Renal pelvis (tissue), 1 donor: ENCODE measurements at regions not wholly inside any gene's neighbourhood (a gene's known extent, or its start where the extent isn't known, plus 50 kb on each side); places are given as distances from the start of the nearest gene placed in this dataset.
A peak's percentile ranks its signal among the peaks of the same experiment; 100 is the strongest.
"Not testable (repeated sequence)": the region's sequence is repeated elsewhere in the genome, so short reads cannot be mapped to it uniquely, and the experiment has no call there.

Source experiments
- DNase-seq: peaks from one replicate; pipeline ENCODE4 v3.0.0-alpha.2; 2013

GRCh38 chr1:120550335-120550734, 135.5 kb downstream of the NBPF8 start:
- DNase-seq: not testable (repeated sequence)

GRCh38 chr1:120552190-120552589, 137.4 kb downstream of the NBPF8 start:
- not testable (repeated sequence) for DNase-seq

GRCh38 chr1:120557605-120558302, 142.9 kb downstream of the NBPF8 start:
- not testable (repeated sequence) for DNase-seq

GRCh38 chr1:120558303-120559060, 143.6 kb downstream of the NBPF8 start:
- peak; percentile 65 for DNase-seq

- not testable (repeated sequence) for DNase-seq
Observed at GRCh38 chr1:120561767-120562166, 146.9 kb downstream of the NBPF8 start.

- DNase-seq: not testable (repeated sequence)
Observed at GRCh38 chr1:120565396-120565795, 150.6 kb downstream of the NBPF8 start.

- DNase-seq: not testable (repeated sequence)
Observed at GRCh38 chr1:120567620-120568019, 152.8 kb downstream of the NBPF8 start.

GRCh38 chr1:120575201-120575600, 148.5 kb upstream of the NBPF26 start:
- DNase-seq: not testable (repeated sequence)

- not testable (repeated sequence) for DNase-seq
Observed at GRCh38 chr1:120582135-120582534, 141.6 kb upstream of the NBPF26 start.

- not testable (repeated sequence) for DNase-seq
Observed at GRCh38 chr1:120586053-120586452, 137.7 kb upstream of the NBPF26 start.

GRCh38 chr1:120588811-120589210, 134.9 kb upstream of the NBPF26 start:
- DNase-seq: not testable (repeated sequence)

GRCh38 chr1:120591774-120592173, 132.0 kb upstream of the NBPF26 start:
- not testable (repeated sequence) for DNase-seq

- DNase-seq: not testable (repeated sequence)
Observed at GRCh38 chr1:120592943-120593342, 130.8 kb upstream of the NBPF26 start.

- DNase-seq: not testable (repeated sequence)
Observed at GRCh38 chr1:120593648-120594047, 130.1 kb upstream of the NBPF26 start.

GRCh38 chr1:120598331-120598951, 125.3 kb upstream of the NBPF26 start:
- not testable (repeated sequence) for DNase-seq

GRCh38 chr1:120599511-120599910, 124.2 kb upstream of the NBPF26 start:
- not testable (repeated sequence) for DNase-seq

GRCh38 chr1:120600442-120601041, 123.2 kb upstream of the NBPF26 start:
- not testable (repeated sequence) for DNase-seq

- DNase-seq: not testable (repeated sequence)
Observed at GRCh38 chr1:120607882-120608281, 115.9 kb upstream of the NBPF26 start.

GRCh38 chr1:120608314-120609014, 115.3 kb upstream of the NBPF26 start:
- not testable (repeated sequence) for DNase-seq

- DNase-seq: not testable (repeated sequence)
Observed at GRCh38 chr1:120609015-120609573, 114.7 kb upstream of the NBPF26 start.

- DNase-seq: not testable (repeated sequence)
Observed at GRCh38 chr1:120609834-120610233, 113.9 kb upstream of the NBPF26 start.
